CD4-positive, alpha-beta T cell (primary cell): ENCODE measurements at regions not wholly inside any gene's neighbourhood (a gene's known extent, or its start where the extent isn't known, plus 50 kb on each side); places are given as distances from the start of the nearest gene placed in this dataset.

ENCODE experiments used
- ATAC-seq: fragments of 200-7000 bp; cut with Tn5 transposase; one replicate; pipeline ENCODE4 v1.10.0; 2022; ENCODE audit warnings: mild to moderate bottlenecking; ENCODE audit not compliant: poor library complexity
- CTCF ChIA-PET: fragments of 350-600 bp; sonication (Branson Sonifier 250); formaldehyde crosslinking; loops from one replicate; lab custom pipeline; 2021; ENCODE audit warnings: antibody characterized with exemption, inconsistent platforms; lab: Charles Lee
- POLR2A ChIA-PET: fragments of 350-600 bp; sonication (Branson Sonifier 250); formaldehyde crosslinking; loops from one replicate; lab custom pipeline; 2021; ENCODE audit warnings: antibody characterized with exemption, inconsistent platforms; lab: Charles Lee
- DNase-seq, 14 experiments: peaks; one replicate each; pipeline ENCODE4 v3.0.0-alpha.2; 2013 to 2020; ENCODE audit warnings: mixed read lengths in 2 of 14
- H3K27ac ChIP-seq, 2 donors: one replicate each; pipeline versions ENCODE4 v1.5.1 to v1.7.0; 2013; ENCODE audit warnings: low read length in 2 of 2, low read depth in 1 of 2, mild to moderate bottlenecking in 1 of 2
- H3K27me3 ChIP-seq, 2 experiments: 1 replicate in 1 of 2; 2 replicates in 1 of 2; pipeline versions ENCODE4 v1.6.1 to v1.7.0; 2013; ENCODE audit warnings: low read length in 2 of 2, control low read depth in 1 of 2, mild to moderate bottlenecking in 1 of 2, moderate library complexity in 1 of 2; ENCODE audit not compliant: insufficient read depth in 2 of 2, control insufficient read depth in 1 of 2
- H3K36me3 ChIP-seq: one replicate; pipeline ENCODE4 v1.6.1; 2013; ENCODE audit warnings: low read length, control low read depth; ENCODE audit not compliant: insufficient read depth
- H3K4me1 ChIP-seq: one replicate; pipeline ENCODE4 v1.6.1; 2013; ENCODE audit warnings: low read length, control low read depth; ENCODE audit not compliant: insufficient read depth
- H3K4me3 ChIP-seq: one replicate; pipeline ENCODE4 v1.5.1; 2013; ENCODE audit warnings: mild to moderate bottlenecking, low read length, moderate library complexity
- H3K9me3 ChIP-seq, 2 experiments: 1 replicate in 1 of 2; 2 replicates in 1 of 2; pipeline versions ENCODE4 v1.6.1 to v1.7.0; 2013; ENCODE audit warnings: low read length in 2 of 2, mild to moderate bottlenecking in 2 of 2, control low read depth in 1 of 2, moderate library complexity in 1 of 2; ENCODE audit not compliant: control insufficient read depth in 1 of 2, insufficient read depth in 1 of 2
- H3K27ac Mint-ChIP-seq: one replicate; pipeline ENCODE4 v1.8.0; 2020; ENCODE audit warnings: mixed read lengths
- H3K27me3 Mint-ChIP-seq: one replicate; pipeline ENCODE4 v1.8.0; 2021; ENCODE audit warnings: mixed read lengths
- H3K36me3 Mint-ChIP-seq: one replicate; pipeline ENCODE4 v1.8.0; 2021; ENCODE audit warnings: low read depth, mixed read lengths
- H3K4me1 Mint-ChIP-seq: one replicate; pipeline ENCODE4 v1.8.0; 2021; ENCODE audit warnings: low read depth, mixed read lengths
- H3K4me3 Mint-ChIP-seq: one replicate; pipeline ENCODE4 v1.8.0; 2020; ENCODE audit warnings: mild to moderate bottlenecking, mixed read lengths
- H3K9me3 Mint-ChIP-seq: one replicate; pipeline ENCODE4 v1.8.0; 2020; ENCODE audit warnings: mixed read lengths
- CTCF ChIP-seq: fragments of 200-600 bp; IDR thresholded peaks from one replicate; pipeline ENCODE4 v1.8.0; 2022; ENCODE audit warnings: antibody characterized with exemption, mild to moderate bottlenecking
- intact Hi-C, 2 experiments: fragments of 100-400 bp; cut with DNase I in 1 of 2; cut with micrococcal nuclease in 1 of 2; formaldehyde crosslinking; loops; one replicate each; pipeline versions ENCODE4 v1.15.1 to v1.9.0; 2023 to 2025; cut with DNase I, micrococcal nuclease

GRCh38 chr5:175162036-175162435 lies 281.9 kb downstream of the DRD1 start:
- Mint-ChIP-seq H3K4me3 (no peak overlapping the region), H3K4me1 (no peaks in the 10 kb centered on the region), H3K9me3 (no peaks in the 10 kb centered on the region), H3K36me3 (no peaks in the 10 kb centered on the region), H3K27ac (no peak overlapping the region), H3K27me3 (peaks cover 14% of the 10 kb centered on the region)
- Histone ChIP-seq H3K4me1 (no peaks in the 10 kb centered on the region), H3K9me3 (no peaks in the 10 kb centered on the region), H3K36me3 (no peaks in the 10 kb centered on the region), H3K27ac (no peak overlapping the region), H3K27me3 (peaks cover 3% of the 10 kb centered on the region in 2 experiments), H3K4me3 (no peak overlapping the region)
- ChIA-PET POLR2A (no interaction called here), CTCF (interaction anchor here (0.6 kb wide), 1 partner anchor 30 kb away, joined by 4 read pairs; no protein-coding TSS in a partner anchor)
- intact Hi-C loops: no loop called here
- DNase-seq: no peak
- TF ChIP-seq CTCF: no peak
- no peak for ATAC-seq

- Histone ChIP-seq H3K36me3 (no peaks in the 10 kb centered on the region), H3K4me1 (no peaks in the 10 kb centered on the region), H3K9me3 (peaks cover 0 to 3% of the 10 kb centered on the region in 2 experiments), H3K27me3 (no peaks in the 10 kb centered on the region), H3K4me3 (no peak overlapping the region), H3K27ac (no peak overlapping the region)
- ATAC-seq (no peak), DNase-seq (no peak)
- peaks cover 14% of the 10 kb centered on the region for H3K27me3 Mint-ChIP-seq
- intact Hi-C loops: no loop called here
- no peaks in the 10 kb centered on the region for H3K9me3 Mint-ChIP-seq
- H3K4me1 Mint-ChIP-seq: no peaks in the 10 kb centered on the region
- TF ChIP-seq CTCF: no peak
- no peak overlapping the region for H3K27ac Mint-ChIP-seq
- no peaks in the 10 kb centered on the region for H3K36me3 Mint-ChIP-seq
- no peak overlapping the region for H3K4me3 Mint-ChIP-seq
- ChIA-PET CTCF (no interaction called here), POLR2A (no interaction called here)
Measured at GRCh38 chr5:175159956-175160355, 284.0 kb downstream of the DRD1 start.

DNA sequence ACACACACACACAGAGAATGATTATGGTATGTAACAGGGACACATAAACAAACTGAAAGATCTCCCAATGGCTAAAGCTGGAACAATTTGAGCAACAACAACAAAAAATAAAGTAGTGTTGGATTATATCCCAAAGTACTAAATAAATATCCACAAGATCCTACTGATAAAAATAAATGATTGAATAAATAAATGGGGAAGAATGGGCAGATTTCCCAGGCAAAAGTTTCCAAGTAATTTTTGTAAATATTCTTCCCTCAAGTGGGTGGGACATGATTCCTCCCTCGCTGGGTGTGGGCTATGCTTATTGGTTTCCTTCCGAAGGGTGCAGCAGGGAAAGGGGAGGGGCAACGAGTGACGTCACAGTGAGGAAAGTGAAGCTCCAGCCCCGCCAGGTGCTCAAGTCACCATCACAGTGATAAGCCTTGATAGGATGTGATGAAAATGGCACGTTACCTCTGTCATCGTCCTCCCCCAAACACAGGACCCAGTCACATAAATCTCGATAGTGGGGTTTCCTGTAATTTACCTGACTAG lies 295.3 kb downstream of the DRD1 start:
- DNase-seq: no peak
- ATAC-seq: no peak
- Histone ChIP-seq H3K27ac (no peak overlapping the region), H3K4me1 (no peaks in the 10 kb centered on the region), H3K36me3 (no peaks in the 10 kb centered on the region), H3K4me3 (no peak overlapping the region), H3K9me3 (peaks cover 11 to 19% of the 10 kb centered on the region in 2 experiments), H3K27me3 (no peaks in the 10 kb centered on the region)
- ChIA-PET CTCF (no interaction called here), POLR2A (no interaction called here)
- TF ChIP-seq CTCF: no peak
- H3K4me3 Mint-ChIP-seq: no peak overlapping the region
- H3K27me3 Mint-ChIP-seq: peaks cover 4% of the 10 kb centered on the region
- peaks cover 17% of the 10 kb centered on the region for H3K9me3 Mint-ChIP-seq
- intact Hi-C loops: no loop called here
- H3K4me1 Mint-ChIP-seq: no peaks in the 10 kb centered on the region
- no peak overlapping the region for H3K27ac Mint-ChIP-seq
- H3K36me3 Mint-ChIP-seq: no peaks in the 10 kb centered on the region
